ENCODE measurements at regions not wholly inside any gene's neighbourhood (a gene's known extent, or its start where the extent isn't known, plus 50 kb on each side); places are given as distances from the start of the nearest gene placed in this dataset.

DNA sequence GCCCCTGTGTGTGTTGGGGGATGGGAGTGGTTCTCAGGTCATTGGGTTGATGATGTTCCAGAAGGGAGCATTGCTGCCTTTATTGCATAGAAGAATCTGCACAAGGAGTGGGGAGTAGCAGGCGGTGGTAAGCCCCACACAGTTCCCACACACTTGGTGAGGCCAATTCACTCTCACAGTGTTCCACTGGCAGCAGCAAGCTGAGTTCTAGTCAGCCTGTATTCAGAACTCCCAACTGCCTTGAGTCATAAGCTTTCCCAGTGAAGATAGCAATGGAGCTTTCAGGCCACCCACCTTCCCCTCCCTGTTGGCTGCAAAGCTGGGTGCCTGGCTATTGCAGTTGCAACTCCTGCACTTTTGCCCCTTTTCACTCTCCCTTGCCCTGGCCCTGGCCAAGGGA lies 181.1 kb upstream of the RBMS3 start:
- DNase-seq (ENCODE audit: low read depth), result no peak

DNA sequence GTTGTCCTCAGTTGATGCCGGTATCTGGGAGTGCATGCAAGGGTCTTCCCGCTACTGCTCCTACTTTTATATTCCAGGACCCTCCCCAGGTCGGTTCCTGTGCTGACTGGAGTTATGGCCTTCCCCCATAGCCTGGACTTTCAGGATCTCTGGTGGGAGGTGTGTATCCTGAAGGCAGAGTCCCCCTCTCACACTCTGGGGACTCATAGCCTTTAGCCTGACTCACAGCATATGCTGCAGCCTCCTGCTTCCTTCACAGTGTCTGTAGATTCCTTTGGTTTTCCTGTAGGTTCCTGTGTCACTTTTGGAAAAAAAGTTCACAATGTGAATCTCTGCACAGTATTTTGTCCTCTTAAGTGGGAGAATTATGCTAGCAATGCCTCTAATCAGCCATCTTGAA lies 180.6 kb upstream of the RBMS3 start:
- DNase-seq (ENCODE audit: low read depth), result no peak

DNA sequence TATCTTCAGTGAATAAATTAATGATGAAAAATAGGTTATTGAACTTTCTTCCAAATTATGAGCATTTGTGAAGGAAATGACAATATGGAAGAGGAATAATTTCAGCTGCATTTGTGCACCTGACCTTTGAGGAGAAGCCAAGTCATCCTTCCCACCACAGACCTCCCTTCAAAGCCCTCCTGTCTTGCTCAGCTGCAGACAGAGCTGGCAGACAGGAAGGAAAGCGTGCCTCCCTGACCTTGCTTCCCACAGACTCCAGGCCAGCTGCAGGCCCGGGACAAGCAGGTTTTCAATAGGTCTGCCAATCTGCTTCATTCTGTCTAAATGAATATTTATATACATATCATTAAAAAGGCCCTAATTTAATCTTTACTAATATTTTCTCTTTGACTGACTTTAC lies 152.9 kb upstream of the RBMS3 start:
- DNase-seq (ENCODE audit: low read depth), result peak; percentile 54

DNA sequence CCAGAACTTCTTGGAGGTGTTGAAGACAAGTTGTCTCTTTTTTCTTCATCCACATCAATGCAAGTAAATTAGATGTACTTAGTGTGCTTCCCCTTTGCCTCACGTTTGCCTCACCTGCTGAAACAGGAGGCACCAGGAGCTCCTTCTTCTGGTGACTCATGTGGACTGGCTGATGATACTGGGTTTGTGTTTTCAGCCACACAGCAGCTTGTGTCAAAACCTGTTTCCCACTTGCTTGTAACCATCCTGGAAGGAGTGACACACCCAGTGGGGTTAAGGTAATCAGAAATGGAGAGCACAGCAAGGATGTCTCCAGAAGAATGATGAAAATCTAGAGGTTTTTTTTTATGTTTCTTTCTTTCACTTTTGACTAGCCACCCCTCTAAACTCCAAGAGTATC lies 143.3 kb upstream of the RBMS3 start:
- no peak for DNase-seq (ENCODE audit: low read depth)

DNA sequence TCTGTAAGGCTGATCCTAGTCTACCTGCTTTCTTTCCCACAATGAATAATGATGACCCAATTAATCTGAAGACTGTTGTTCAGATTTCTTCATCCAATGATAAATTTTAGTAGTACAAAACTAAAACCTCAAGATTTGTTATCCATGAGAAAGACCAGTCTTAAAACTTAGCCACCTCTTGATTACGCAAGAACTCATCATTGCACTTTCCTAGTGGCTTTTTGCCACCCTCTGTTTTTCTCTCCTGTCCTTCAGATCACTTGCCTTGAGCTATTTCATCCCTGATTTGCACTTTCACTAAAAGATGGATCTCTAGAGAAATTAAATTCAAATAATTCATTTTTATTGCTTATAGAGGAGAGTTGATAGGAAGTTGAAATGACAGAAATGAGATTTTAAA lies 142.7 kb upstream of the RBMS3 start:
- no peak for DNase-seq (ENCODE audit: low read depth)

DNA sequence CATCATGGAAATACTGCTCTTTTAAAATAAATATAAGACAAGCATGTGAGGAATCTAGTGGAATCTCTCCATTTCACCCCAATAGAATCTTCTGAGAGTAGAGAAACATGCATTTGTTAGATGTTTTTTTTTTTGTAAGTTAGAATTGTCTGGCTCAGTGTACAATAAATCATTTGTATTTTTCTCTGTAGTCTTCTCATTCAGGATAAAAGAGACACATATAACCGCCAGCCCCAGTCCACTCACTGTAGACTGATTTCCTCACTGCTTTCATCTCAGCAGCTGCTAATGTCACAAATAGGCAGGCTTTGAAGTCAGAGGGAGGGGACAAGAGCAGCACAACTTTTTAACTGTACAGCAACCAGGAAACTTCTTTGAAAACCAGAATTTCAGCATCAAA lies 140.2 kb upstream of the RBMS3 start:
- DNase-seq (ENCODE audit: low read depth), result peak; percentile 79

DNA sequence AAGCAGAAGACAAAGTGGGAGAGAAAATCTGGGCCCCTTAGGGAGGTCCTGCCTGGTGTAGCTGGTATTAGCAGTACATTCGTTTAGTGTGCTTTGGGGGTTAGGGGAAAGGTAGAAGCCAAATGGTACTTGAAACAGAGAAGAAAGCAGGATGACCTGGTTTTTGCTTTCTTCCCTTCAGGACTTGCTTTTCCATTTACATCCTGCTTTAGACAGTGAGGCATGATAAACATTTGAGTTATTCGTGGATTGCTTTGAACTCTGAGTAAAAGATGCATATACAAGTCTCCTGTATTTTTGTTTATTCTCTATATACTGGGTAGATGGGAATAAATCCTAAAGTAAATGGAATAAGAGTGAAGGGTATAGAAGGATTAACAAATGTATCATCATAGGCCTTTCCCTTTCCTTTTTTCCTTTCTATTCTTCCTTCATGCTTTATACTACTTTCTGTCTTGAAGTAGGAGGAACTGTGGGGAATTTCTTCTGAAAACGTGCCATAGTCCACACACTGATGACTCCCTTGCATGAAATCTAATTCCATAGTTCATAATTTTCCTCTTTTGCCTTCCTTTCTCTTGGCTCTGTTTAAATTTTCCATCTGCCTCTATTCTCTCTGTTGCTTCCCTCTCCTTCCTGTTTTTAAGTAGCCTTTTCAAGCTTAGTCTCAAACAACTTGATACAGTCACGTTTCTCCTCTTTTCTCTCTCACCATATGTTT lies 139.5 kb upstream of the RBMS3 start:
- peak; percentile 19 for DNase-seq (ENCODE audit: low read depth)

DNA sequence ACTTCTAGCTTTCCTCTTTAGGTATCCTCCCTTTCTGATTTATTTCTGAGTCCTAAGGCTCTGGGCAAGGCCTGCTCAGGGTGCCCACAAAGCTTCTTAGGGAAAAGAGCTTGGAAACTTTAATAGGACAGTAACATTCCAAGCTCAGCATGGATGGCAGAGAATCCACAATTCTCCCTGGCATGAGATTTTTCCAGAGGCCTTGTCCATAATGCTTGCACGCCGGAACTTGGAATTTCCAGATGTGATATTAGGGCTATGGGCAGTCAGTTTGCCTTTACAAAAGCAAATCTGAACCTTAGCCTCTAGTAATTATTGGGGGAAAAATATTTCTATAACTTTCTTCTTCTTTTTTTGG lies 139.0 kb upstream of the RBMS3 start:
- DNase-seq (ENCODE audit: low read depth), result peak; percentile 21

DNA sequence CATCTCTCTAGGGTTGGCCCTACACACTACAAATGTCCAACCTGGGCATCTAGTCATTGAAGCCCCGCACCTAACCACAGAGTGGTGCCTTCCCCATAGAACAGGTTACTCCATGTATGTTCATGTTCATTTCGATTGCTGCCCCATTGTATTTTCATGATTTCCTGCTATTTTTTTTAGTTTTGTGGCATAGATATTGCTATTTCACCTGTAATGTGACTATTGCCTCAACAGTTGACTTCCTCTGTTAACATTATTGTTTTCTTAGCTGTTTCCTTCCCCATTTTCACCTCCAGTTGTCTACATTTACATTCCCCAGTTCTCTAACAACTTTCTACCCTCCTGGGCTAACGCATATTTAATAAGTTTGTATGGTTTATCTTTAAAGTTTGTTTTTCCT lies 137.7 kb upstream of the RBMS3 start:
- DNase-seq (ENCODE audit: low read depth), result no peak

DNA sequence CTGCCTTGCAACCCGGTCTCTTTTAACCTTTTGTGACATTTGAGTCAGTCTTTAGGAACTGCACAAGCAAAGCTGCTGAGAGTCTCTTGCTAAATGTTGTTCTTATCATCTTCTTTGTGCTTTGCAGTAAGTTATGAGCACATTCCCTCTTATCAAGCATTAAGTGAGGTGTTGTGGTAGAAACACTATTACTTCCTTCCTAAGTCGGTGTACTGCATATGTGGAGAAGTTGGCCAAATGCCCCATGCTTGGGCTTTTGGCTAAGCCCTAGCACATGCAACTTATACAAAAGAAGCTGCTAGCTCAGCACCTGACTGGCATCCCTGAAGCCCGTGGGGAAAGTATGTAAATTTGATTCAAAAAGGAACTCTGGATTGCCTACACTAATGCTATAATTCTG lies 136.5 kb upstream of the RBMS3 start:
- no peak for DNase-seq (ENCODE audit: low read depth)

DNA sequence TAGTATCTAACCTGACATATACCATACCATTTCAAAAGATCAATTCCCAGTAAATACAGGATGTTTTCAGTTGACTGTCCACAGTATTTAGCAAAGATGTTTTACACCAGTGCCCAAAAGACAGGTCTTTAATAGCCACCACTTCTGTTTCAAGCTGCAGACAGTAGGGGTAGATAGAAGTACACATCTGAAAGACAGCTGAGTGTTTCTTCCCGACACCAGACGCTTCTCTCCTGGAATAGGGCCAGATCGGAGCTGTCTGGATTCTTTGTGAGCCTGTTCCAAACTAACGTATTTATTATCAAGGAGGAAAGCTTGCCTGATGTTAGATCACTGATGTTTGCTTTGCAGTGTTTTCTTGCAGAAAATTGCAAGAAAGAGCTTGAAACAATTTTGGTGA lies 136.1 kb upstream of the RBMS3 start:
- DNase-seq (ENCODE audit: low read depth), result peak; percentile 81

DNA sequence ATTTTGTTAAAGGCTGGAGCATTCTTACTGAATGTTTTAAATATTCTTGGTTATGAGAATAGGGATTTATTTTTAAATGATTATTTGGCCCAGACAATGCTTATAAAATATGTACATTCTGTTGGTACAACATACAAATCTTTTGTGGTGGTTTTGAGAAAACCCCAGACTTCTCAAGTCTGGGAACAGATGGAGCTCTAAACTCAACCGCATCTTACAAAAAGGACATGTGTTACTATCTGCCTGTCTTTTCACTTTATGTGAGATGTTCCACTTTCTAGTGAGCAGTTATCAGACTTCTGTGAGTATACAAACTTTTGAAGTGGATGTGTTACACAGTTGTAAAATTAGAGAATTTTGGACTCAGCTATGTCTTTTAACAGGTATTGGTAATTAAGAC lies 135.5 kb upstream of the RBMS3 start:
- DNase-seq (ENCODE audit: low read depth), result no peak

DNA sequence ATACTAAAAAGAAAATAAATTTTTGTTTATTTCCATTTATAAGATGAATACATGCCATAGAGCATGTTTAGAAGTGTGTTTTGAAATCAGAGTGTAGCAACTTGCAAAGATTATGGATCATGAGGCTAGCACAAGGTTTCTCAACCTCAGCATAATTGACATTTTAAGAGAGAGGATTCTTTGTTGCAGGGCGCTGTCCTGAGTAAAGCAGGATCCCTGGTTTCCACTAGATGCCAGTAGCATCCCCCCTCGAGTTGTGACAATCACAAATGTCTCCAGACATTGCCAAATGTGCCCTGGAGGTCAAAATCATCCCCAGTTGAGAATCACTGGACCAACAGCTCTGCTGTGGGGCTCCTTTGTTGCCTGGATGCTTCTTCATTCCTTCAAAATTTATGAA lies 128.5 kb upstream of the RBMS3 start:
- peak; percentile 23 for DNase-seq (ENCODE audit: low read depth)

DNA sequence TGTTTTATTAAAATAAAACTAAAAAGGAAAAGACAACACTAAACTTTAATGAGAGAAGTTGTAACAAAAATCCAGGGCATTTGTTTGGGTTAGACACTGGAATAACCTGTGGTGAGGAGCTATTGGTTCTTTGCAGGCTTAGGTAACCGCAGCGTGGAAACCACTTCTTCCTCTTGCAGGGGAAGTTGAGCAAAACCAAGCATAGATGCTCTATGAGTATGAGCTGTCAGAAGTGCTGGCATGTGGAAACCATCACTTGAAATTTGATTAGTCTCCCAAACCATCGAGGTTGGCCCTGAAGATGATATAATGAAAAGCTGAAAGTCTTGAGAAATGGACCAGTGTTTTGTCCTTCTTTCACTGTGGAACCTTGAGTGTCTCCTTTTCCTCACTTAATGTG lies 127.1 kb upstream of the RBMS3 start:
- DNase-seq (ENCODE audit: low read depth), result no peak

DNA sequence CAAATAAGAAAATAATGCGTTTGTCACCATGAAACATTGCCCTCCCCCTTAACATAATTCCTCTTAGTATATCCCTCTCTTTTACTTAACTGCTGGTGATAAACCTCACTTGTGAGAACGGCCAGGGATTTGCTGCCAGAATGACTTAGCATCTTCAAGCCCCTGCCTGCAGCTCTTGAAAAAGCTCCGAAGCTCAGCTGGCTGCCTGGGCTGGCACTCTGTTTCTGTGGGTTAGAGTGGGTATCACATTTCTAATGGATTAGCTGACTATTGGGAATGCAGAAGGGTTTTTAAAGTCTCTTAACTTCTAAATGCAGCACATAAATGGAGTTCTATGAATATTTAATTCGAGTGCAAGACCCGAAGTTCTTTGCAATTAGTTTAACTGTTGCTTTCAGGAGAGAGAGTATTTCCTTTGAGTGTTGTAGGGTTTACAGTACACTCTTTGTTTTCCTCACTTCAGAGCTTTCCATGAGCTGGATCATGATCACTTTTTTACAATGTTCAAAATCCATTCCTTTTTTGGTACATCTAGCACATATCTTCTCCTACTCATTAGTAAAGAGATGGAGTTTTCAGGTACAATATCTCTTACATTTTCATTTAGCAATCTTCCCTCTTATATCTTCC lies 124.7 kb upstream of the RBMS3 start:
- peak; percentile 85 for DNase-seq (ENCODE audit: low read depth)

DNA sequence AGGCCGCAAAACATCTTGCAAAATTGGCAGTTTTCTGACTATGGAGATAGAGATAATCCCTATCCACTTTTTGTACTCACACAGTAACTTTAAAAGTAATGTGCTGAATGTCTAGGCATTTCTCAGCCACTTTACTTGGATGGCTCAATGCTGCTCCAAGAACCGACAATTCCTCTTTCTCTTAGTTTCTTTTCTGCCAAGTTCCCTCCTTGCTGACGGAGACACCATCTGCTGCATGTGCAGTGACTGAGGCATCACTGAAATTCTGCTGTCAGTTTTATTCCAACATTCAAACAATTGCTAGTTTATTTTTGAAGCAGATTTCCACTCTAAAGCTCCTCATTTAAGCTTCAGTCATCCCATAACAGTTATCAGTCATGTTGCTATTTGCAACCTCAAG lies 116.0 kb upstream of the RBMS3 start:
- no peak for DNase-seq (ENCODE audit: low read depth)

DNA sequence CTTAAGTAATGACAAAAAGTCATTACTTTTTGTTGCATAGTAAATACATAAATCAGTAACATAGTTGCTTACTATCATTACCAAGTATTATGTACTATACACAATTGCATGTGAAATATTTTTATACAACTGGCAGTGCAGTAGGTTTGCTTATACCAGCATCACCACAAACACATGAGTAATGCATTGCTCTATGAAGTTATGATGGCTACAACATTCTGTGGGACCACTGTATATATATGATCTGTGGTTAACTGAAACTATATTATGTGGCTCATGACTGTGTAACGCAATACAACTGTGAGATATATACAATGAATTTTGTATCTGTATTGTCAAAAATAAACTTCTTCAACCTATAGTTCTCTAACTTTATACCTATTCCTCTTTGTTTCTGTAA lies 113.7 kb upstream of the RBMS3 start:
- DNase-seq (ENCODE audit: low read depth), result no peak

DNA sequence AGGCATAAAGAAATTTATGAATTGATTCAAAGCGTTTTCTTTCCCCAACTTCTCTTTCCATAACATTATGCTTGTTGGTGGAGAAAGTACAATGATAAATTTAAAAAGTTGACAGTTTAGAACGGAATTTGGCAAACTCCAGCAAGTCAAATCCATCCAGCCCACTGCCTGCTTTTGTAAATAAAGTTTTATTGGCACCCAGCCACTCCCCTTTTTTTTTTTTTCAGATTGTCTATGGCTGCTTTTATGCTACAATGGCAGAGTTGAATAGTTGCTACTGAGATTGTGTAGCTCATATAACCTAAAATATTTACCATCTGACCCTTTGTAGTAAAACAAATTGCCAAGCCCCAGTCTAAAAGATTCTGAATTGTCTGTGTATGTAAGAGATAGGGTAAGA lies 112.8 kb upstream of the RBMS3 start:
- no peak for DNase-seq (ENCODE audit: low read depth)

DNA sequence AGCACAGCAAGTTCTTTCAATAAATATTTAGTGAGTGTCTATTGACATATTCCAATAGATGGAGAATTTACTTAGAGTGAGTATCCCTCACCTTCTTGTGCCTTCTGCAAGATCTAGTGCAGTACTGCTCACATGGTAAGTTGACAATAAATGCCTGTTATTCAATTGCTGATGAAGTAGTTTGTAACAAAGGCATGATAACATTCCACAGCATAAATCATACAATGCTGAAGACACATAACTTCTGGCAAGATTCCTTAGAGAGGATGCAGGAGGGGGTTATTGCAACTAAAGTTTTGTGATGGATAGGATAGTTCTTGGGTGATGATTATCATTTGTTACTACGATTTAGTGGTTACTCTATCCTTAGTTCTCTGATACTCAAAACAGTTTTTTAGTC lies 112.2 kb upstream of the RBMS3 start:
- DNase-seq (ENCODE audit: low read depth), result no peak

DNA sequence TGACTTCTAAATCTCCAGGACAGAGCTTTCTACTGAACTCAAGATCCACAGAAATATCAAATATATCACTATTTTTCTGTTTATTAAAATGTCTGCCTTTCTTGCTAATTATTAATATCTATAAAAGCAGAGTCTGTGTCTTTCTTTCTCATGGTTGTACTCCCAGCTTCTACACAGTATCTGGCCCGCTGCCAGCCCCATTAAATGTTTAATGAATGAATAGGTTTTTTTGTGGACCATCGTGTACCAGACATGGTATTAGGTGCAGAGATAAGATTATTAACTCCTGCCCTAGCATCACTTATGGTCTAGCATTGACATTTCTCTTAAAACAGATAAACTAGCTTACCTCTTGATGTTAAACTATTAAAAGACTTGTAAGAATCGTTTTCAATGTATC lies 111.4 kb upstream of the RBMS3 start:
- no peak for DNase-seq (ENCODE audit: low read depth)

DNA sequence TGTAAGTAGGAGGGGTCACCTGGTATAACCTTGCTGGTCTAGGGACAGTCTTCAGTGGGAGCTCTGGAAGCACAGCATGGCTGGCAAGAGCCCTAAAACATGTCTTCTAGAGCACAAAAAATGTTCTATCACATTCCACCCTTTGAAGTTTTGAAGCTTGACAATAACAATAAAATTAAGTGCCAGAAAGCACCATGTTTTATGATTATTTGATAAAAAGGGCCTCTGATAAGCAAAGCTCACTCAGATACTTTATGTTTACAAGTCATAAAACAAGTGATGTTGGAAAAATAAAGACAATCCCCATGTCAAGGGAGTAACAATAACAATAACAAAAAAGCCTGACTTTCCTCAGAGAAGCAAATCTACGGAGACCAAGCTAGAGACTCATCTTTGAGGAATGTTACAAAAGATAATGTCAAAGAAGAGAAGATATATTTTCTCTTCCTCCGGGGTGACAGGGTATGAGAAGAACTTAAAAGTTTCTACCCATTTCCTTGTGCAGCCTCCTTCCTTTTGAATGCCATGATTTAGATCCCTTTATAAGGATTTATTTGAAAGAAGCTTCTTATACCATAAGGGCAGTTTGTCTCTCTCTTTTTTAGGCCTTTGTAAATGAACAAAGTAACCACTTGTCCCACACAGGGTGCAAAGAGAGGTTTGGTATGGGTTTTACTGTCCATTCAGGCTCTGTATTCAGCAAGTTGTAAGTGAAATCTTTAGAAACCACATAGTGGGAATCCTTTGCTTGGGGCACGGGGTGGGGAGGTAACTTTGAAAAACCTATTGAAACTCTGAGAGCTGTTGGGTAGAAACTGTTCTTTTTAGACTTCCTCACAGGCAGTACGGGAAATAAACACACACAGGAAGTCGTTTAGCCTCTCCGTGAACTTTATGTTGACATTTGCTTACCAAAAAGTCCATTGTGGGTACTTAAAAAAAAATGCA lies 109.6 kb upstream of the RBMS3 start:
- no peak for DNase-seq (ENCODE audit: low read depth)

DNA sequence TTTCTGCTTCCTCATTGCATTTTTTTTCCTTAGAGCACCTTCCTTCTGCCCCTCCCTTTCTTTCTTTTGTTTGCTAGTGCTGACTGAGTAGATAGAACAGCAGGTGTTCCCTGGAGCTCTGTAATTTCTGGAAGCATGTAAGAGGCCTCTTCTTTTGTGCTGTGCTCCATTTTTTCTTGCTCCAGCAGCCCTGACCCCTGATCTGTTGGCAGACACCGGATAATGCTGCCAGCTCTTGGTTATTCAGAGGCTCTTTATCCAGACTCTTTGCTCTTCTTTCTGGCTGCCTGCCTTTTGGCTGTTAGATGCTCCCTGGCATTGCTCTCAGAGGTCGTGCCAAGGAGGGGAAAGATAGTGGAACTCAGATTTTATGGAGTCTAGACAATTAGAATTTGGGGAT lies 104.4 kb upstream of the RBMS3 start:
- peak; percentile 50 for DNase-seq (ENCODE audit: low read depth)
